GM12891 (cell line): ENCODE measurements at regions not wholly inside any gene's neighbourhood (a gene's known extent, or its start where the extent isn't known, plus 50 kb on each side); places are given as distances from the start of the nearest gene placed in this dataset.

Experiments used
- DNase-seq: peaks from one replicate; pipeline ENCODE4 v3.0.0; 2011; ENCODE audit warnings: low spot score; ENCODE audit not compliant: insufficient read length
- FAIRE-seq: peaks from 2 replicates; lab custom pipeline; 2011; peaks lifted over from hg19 to GRCh38; lab: Jason Lieb, UNC
- PAX5 ChIP-seq: IDR thresholded peaks from 2 replicates; pipeline ENCODE4 v1.6.1; 2011; ENCODE audit warnings: low read length, moderate library complexity, mild to moderate bottlenecking; ENCODE audit not compliant: insufficient read depth, severe bottlenecking
- POLR2A ChIP-seq: IDR thresholded peaks from 2 replicates; pipeline ENCODE4 v1.6.1; 2011; ENCODE audit warnings: low read depth, low read length, control low read depth
- POLR2AphosphoS5 ChIP-seq: IDR thresholded peaks from 2 replicates; pipeline ENCODE4 v1.6.1; 2011; ENCODE audit warnings: low read depth, low read length, control low read depth
- POU2F2 ChIP-seq: IDR thresholded peaks from 2 replicates; pipeline ENCODE4 v1.6.1; 2011; ENCODE audit warnings: low read depth, mild to moderate bottlenecking, control low read depth, low read length, moderate library complexity
- SPI1 ChIP-seq: IDR thresholded peaks from 2 replicates; pipeline ENCODE4 v1.6.1; 2011; ENCODE audit warnings: low read depth, low read length, control low read depth
- TAF1 ChIP-seq: IDR thresholded peaks from 2 replicates; pipeline ENCODE4 v1.6.1; 2011; ENCODE audit warnings: low read depth, low read length, control low read depth

GRCh38 chr5:172504701-172505402, 50.5 kb upstream of the SH3PXD2B start:
- TF ChIP-seq SPI1, result no peak

GRCh38 chr5:172503925-172504700, 49.8 kb upstream of the SH3PXD2B start:
- no peak for FAIRE-seq

More at GRCh38 chr5:172504701-172505402, 50.5 kb upstream of the SH3PXD2B start:
- DNase-seq (no peak), FAIRE-seq (no peak)

More at GRCh38 chr5:172503925-172504700, 49.8 kb upstream of the SH3PXD2B start:
- no peak for DNase-seq
- TF ChIP-seq TAF1 (no peak), POLR2A (no peak), SPI1 (no peak), POLR2AphosphoS5 (no peak), POU2F2 (no peak), PAX5 (no peak)
